Colonic mucosa (tissue), 4 donors: ENCODE measurements at regions not wholly inside any gene's neighbourhood (a gene's known extent, or its start where the extent isn't known, plus 50 kb on each side); places are given as distances from the start of the nearest gene placed in this dataset.
"Not testable (repeated sequence)": the region's sequence is repeated elsewhere in the genome, so short reads cannot be mapped to it uniquely, and the experiment has no call there.

Experiments
- DNase-seq: peaks from one replicate; pipeline ENCODE4 v3.0.0-alpha.2; 2020
- H3K27ac ChIP-seq: fragments of 200-600 bp; one replicate; pipeline ENCODE4 v1.8.0; 2021
- H3K27me3 ChIP-seq: fragments of 200-600 bp; one replicate; pipeline ENCODE4 v1.8.0; 2021
- H3K36me3 ChIP-seq: fragments of 200-600 bp; one replicate; pipeline ENCODE4 v1.8.0; 2021
- H3K4me1 ChIP-seq: fragments of 200-600 bp; one replicate; pipeline ENCODE4 v1.8.0; 2021; ENCODE audit warnings: mild to moderate bottlenecking
- H3K4me3 ChIP-seq: fragments of 200-600 bp; one replicate; pipeline ENCODE4 v1.8.0; 2021
- H3K9ac ChIP-seq, 2 donors: one replicate each; pipeline ENCODE4 v1.7.0; 2013; ENCODE audit warnings: control low read depth in 2 of 2, low read depth in 2 of 2, low read length in 2 of 2
- H3K9me3 ChIP-seq: fragments of 200-600 bp; one replicate; pipeline ENCODE4 v1.8.0; 2021
- intact Hi-C: fragments of 100-400 bp; cut with DNase I; formaldehyde crosslinking; loops from one replicate; pipeline ENCODE4 v1.14.1; 2022
- TF ChIP-seq, protein P1 (sequence below): fragments of 200-600 bp; IDR thresholded peaks from one replicate; pipeline ENCODE4 v1.8.0; 2022; ENCODE audit warnings: antibody characterized with exemption, mild to moderate bottlenecking
- donor health status: healthy.
- donor health status: DM: no; HTN: no; CAD: no.
- donor health status: DM: no; HTN: no; CAD: no.

DNA sequence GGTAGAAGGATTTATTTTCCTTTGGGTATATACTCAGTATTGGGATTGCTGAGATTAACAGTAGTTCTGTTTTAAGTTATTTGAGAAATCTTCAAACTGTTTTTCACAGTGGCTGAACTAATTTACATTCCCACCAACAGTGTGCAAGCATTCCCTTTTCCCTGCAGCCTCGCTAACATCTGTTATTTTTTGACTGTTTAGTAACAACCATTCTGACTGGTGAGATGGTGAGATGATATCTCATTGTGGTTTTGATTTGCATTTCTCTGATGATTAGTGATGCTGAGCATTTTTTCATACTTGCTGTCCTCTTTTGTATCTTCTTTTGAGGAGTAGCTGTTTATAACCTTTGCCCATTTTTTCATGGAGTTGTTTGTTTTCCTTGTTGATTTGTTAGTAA lies 457.8 kb downstream of the TRAM1L1 start:
- H3K27ac ChIP-seq, result no peak overlapping the region
- H3K9me3 ChIP-seq, result no peaks in the 10 kb centered on the region
- no peak overlapping the region for H3K4me3 ChIP-seq
- no peaks in the 10 kb centered on the region for H3K4me1 ChIP-seq
- DNase-seq, result no peak
- no peaks in the 10 kb centered on the region for H3K36me3 ChIP-seq
- H3K9ac ChIP-seq, result no peak overlapping the region
- intact Hi-C loops, result no loop called here
- TF ChIP-seq, protein P1, sequence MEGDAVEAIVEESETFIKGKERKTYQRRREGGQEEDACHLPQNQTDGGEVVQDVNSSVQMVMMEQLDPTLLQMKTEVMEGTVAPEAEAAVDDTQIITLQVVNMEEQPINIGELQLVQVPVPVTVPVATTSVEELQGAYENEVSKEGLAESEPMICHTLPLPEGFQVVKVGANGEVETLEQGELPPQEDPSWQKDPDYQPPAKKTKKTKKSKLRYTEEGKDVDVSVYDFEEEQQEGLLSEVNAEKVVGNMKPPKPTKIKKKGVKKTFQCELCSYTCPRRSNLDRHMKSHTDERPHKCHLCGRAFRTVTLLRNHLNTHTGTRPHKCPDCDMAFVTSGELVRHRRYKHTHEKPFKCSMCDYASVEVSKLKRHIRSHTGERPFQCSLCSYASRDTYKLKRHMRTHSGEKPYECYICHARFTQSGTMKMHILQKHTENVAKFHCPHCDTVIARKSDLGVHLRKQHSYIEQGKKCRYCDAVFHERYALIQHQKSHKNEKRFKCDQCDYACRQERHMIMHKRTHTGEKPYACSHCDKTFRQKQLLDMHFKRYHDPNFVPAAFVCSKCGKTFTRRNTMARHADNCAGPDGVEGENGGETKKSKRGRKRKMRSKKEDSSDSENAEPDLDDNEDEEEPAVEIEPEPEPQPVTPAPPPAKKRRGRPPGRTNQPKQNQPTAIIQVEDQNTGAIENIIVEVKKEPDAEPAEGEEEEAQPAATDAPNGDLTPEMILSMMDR, result no peak
- H3K27me3 ChIP-seq, result no peaks in the 10 kb centered on the region

- H3K9me3 ChIP-seq, H3K4me3 ChIP-seq, H3K36me3 ChIP-seq, DNase-seq, H3K4me1 ChIP-seq, H3K27ac ChIP-seq, H3K9ac ChIP-seq, H3K27me3 ChIP-seq, intact Hi-C loops: not testable (repeated sequence)
These were observed 465.9 kb downstream of the TRAM1L1 start for GRCh38 chr4:116619508-116619907.

DNA sequence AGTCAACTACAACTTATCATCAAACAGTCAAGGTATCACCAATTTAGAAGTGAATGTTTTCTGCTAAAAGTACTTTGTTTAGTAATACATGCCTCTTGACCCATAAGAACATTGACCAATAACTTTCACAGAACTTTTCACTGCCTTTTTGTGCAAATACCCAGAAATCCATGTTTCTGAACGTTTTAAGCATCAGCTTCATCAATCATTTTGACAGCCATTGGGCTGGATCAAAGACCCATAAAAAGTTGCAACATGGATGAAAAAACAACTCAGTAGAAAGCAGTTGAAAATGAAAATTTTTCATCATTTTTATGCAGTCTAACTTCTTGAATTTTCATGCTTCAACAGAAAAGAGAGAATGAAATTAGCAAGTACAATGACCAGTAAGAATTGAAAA lies 466.7 kb downstream of the TRAM1L1 start:
- Histone ChIP-seq H3K4me3 (no peak overlapping the region), H3K9ac (no peak overlapping the region), H3K27ac (no peak overlapping the region), H3K9me3 (no peaks in the 10 kb centered on the region), H3K4me1 (no peaks in the 10 kb centered on the region), H3K36me3 (no peaks in the 10 kb centered on the region), H3K27me3 (no peaks in the 10 kb centered on the region)
- intact Hi-C loops, result no loop called here
- no peak for DNase-seq
- TF ChIP-seq, protein P1, result no peak

GRCh38 chr4:116603096-116603495 lies 482.3 kb downstream of the TRAM1L1 start:
- H3K9me3 ChIP-seq, result no peaks in the 10 kb centered on the region
- intact Hi-C loops, result no loop called here
- no peak overlapping the region for H3K9ac ChIP-seq
- H3K27ac ChIP-seq, result no peak overlapping the region
- TF ChIP-seq, protein P1, result no peak
- H3K27me3 ChIP-seq, result no peaks in the 10 kb centered on the region
- no peaks in the 10 kb centered on the region for H3K36me3 ChIP-seq
- H3K4me1 ChIP-seq, result no peaks in the 10 kb centered on the region
- H3K4me3 ChIP-seq, result no peak overlapping the region
- no peak for DNase-seq

- H3K36me3 ChIP-seq, result no peaks in the 10 kb centered on the region
- no peaks in the 10 kb centered on the region for H3K9me3 ChIP-seq
- no peak overlapping the region for H3K9ac ChIP-seq
- H3K4me3 ChIP-seq, result no peak overlapping the region
- no peaks in the 10 kb centered on the region for H3K4me1 ChIP-seq
- intact Hi-C loops, result no loop called here
- TF ChIP-seq, protein P1, result no peak
- no peak overlapping the region for H3K27ac ChIP-seq
- DNase-seq, result no peak
- H3K27me3 ChIP-seq, result no peaks in the 10 kb centered on the region
These were observed 485.5 kb downstream of the TRAM1L1 start for GRCh38 chr4:116599859-116600258.

DNA sequence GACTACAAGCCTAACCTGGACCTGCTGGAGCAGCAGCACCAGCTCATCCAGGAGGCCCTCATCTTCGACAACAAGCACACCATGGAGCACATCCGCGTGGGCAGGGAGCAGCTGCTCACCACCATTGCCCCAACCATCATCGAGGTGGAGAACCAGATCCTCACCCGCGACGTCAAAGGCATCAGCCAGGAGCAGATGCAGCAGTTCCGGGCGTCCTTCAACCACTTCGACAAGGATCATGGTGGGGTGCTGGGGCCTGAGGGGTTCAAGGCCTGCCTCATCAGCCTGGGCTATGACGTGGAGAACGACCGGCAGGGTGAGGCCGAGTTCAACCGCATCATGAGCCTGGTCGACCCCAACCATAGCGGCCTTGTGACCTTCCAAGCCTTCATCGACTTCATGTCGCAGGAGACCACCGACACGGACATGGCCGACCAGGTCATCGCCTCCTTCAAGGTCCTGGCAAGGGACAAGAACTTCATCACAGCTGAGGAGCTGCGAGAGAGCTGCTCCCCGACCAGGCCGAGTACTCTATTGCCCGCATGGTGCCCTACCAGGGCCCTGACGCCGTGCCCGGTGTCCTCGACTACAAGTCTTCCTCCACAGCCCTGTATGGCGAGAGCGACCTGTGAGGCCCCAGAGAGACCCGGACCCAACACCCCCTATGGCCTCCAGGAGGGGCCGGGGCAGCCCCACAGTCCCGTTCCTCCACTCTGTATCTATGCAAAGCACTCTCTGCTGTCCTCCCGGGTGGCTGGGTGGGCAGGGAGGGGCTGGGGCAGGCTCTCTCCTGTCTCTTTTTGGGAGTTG lies 486.2 kb downstream of the TRAM1L1 start:
- H3K27ac ChIP-seq, result no peak overlapping the region

More for the DNA sequence above, 486.2 kb downstream of the TRAM1L1 start:
- Histone ChIP-seq H3K27me3 (no peaks in the 10 kb centered on the region), H3K9me3 (no peaks in the 10 kb centered on the region), H3K36me3 (no peaks in the 10 kb centered on the region), H3K9ac (no peak overlapping the region), H3K4me1 (no peaks in the 10 kb centered on the region), H3K4me3 (no peak overlapping the region)
- TF ChIP-seq, protein P1, result no peak
- intact Hi-C loops, result no loop called here
- DNase-seq, result no peak
